Neural progenitor cell (in vitro differentiated cells): ENCODE measurements at regions not wholly inside any gene's neighbourhood (a gene's known extent, or its start where the extent isn't known, plus 50 kb on each side); places are given as distances from the start of the nearest gene placed in this dataset.

Experiments used
- DNase-seq: peaks from one replicate; pipeline ENCODE4 v3.0.0-alpha.2; 2016; ENCODE audit warnings: low spot score
- H2AFZ ChIP-seq: fragments of 200-600 bp; sonication (generic); replicated peaks from 2 replicates; pipeline ENCODE4 v1.6.1; 2016; ENCODE audit warnings: antibody characterized with exemption
- H3F3A ChIP-seq: fragments of 200-600 bp; sonication (generic); 2 replicates; pipeline ENCODE4 v1.6.1; 2016; ENCODE audit warnings: antibody characterized with exemption, low read depth
- H3K27ac ChIP-seq: fragments of 200-600 bp; sonication (generic); 2 replicates; pipeline ENCODE4 v1.5.1; 2016; ENCODE audit warnings: mild to moderate bottlenecking
- H3K27me3 ChIP-seq: fragments of 200-600 bp; sonication (generic); 2 replicates; pipeline ENCODE4 v1.6.1; 2016; ENCODE audit warnings: mild to moderate bottlenecking, moderate library complexity
- H3K36me3 ChIP-seq: fragments of 200-600 bp; sonication (generic); 2 replicates; pipeline ENCODE4 v1.5.1; 2016
- H3K4me1 ChIP-seq: fragments of 200-600 bp; sonication (generic); 2 replicates; pipeline ENCODE4 v1.6.1; 2016; ENCODE audit warnings: mixed run types
- H3K4me2 ChIP-seq: fragments of 200-600 bp; sonication (generic); 2 replicates; pipeline ENCODE4 v1.6.1; 2016
- H3K4me3 ChIP-seq: fragments of 200-600 bp; sonication (generic); 2 replicates; pipeline ENCODE4 v1.5.1; 2016
- H3K79me2 ChIP-seq: fragments of 200-600 bp; sonication (generic); 2 replicates; pipeline ENCODE4 v1.6.1; 2016; ENCODE audit warnings: low read depth
- H3K9ac ChIP-seq: fragments of 200-600 bp; sonication (generic); 2 replicates; pipeline ENCODE4 v1.6.1; 2016
- H3K9me3 ChIP-seq: fragments of 200-600 bp; sonication (generic); 2 replicates; pipeline ENCODE4 v1.5.1; 2016; ENCODE audit warnings: low read depth
- H4K20me1 ChIP-seq: fragments of 200-600 bp; sonication (generic); 2 replicates; pipeline ENCODE4 v1.6.1; 2016; ENCODE audit warnings: low read depth
- H3K27ac Mint-ChIP-seq: 3 replicates; pipeline ENCODE4 v1.8.0; 2021; ENCODE audit warnings: mixed read lengths
- H3K27me3 Mint-ChIP-seq: 2 replicates; pipeline ENCODE4 v1.8.0; 2022; ENCODE audit warnings: low read depth, mild to moderate bottlenecking, inconsistent platforms, moderate library complexity, mixed read lengths; ENCODE audit not compliant: insufficient read depth
- H3K36me3 Mint-ChIP-seq: 3 replicates; pipeline ENCODE4 v1.8.0; 2021; ENCODE audit warnings: mixed read lengths
- H3K4me1 Mint-ChIP-seq: 3 replicates; pipeline ENCODE4 v1.8.0; 2021; ENCODE audit warnings: mixed read lengths
- H3K4me3 Mint-ChIP-seq: 3 replicates; pipeline ENCODE4 v1.8.0; 2021; ENCODE audit warnings: mild to moderate bottlenecking, moderate library complexity, mixed read lengths
- H3K9me3 Mint-ChIP-seq: 3 replicates; pipeline ENCODE4 v1.8.0; 2020; ENCODE audit warnings: mixed read lengths
- CTCF ChIP-seq: fragments of 200-600 bp; sonication (generic); IDR thresholded peaks from 2 replicates; pipeline ENCODE4 v1.5.1; 2017; ENCODE audit warnings: antibody characterized with exemption, mild to moderate bottlenecking
- EZH2 ChIP-seq: fragments of 200-600 bp; sonication (generic); IDR thresholded peaks from 2 replicates; pipeline ENCODE4 v1.6.1; 2017; ENCODE audit warnings: antibody characterized with exemption, mild to moderate bottlenecking, moderate library complexity
- EZH2phosphoT487 ChIP-seq: fragments of 200-600 bp; sonication (generic); IDR thresholded peaks from 2 replicates; pipeline ENCODE4 v1.6.1; 2017; ENCODE audit warnings: antibody characterized with exemption

GRCh38 chr21:39064325-39065012 is 118.8 kb downstream of the PSMG1 start:
- no peak overlapping the region for H3K4me3 ChIP-seq

GRCh38 chr21:39063517-39063916 is 119.7 kb downstream of the PSMG1 start:
- H3K79me2 ChIP-seq = no peaks in the 10 kb centered on the region
- Mint-ChIP-seq H3K4me1 (peaks cover 7% of the 10 kb centered on the region), H3K9me3 (peaks cover 15% of the 10 kb centered on the region), H3K36me3 (peaks cover 2% of the 10 kb centered on the region), H3K27ac (no peak overlapping the region), H3K27me3 (peaks cover 5% of the 10 kb centered on the region), H3K4me3 (no peak overlapping the region)
- H3K9me3 ChIP-seq = peaks cover 5% of the 10 kb centered on the region
- no peak overlapping the region for H3K9ac ChIP-seq
- TF ChIP-seq EZH2phosphoT487 = no peak
- no peak for TF ChIP-seq EZH2
- no peak for TF ChIP-seq CTCF
- H3K4me3 ChIP-seq = no peak overlapping the region
- no peak overlapping the region for H3K4me2 ChIP-seq
- no peak for DNase-seq
- no peaks in the 10 kb centered on the region for H3K27me3 ChIP-seq
- no peak overlapping the region for H3K27ac ChIP-seq
- no peaks in the 10 kb centered on the region for H3K4me1 ChIP-seq
- no peaks in the 10 kb centered on the region for H3K36me3 ChIP-seq
- no peaks in the 10 kb centered on the region for H4K20me1 ChIP-seq
- H3F3A ChIP-seq = no peaks in the 10 kb centered on the region
- no peak overlapping the region for H2AFZ ChIP-seq

More at GRCh38 chr21:39064325-39065012, 118.8 kb downstream of the PSMG1 start:
- Mint-ChIP-seq H3K27ac (no peak overlapping the region), H3K4me1 (peaks cover 7% of the 10 kb centered on the region), H3K9me3 (peaks cover 23% of the 10 kb centered on the region), H3K36me3 (peaks cover 2% of the 10 kb centered on the region), H3K27me3 (peaks cover 5% of the 10 kb centered on the region), H3K4me3 (no peak overlapping the region)
- Histone ChIP-seq H3K27me3 (no peaks in the 10 kb centered on the region), H3K79me2 (no peaks in the 10 kb centered on the region), H3K9ac (no peak overlapping the region), H3K9me3 (peaks cover 5% of the 10 kb centered on the region), H3K4me2 (no peak overlapping the region), H3K4me1 (no peaks in the 10 kb centered on the region), H3K27ac (no peak overlapping the region), H4K20me1 (no peaks in the 10 kb centered on the region), H3K36me3 (no peaks in the 10 kb centered on the region), H3F3A (no peaks in the 10 kb centered on the region), H2AFZ (no peak overlapping the region)
- no peak for TF ChIP-seq EZH2
- no peak for TF ChIP-seq EZH2phosphoT487
- TF ChIP-seq CTCF = no peak
- DNase-seq = no peak

GRCh38 chr21:39062196-39062595 is 121.1 kb downstream of the PSMG1 start:
- H2AFZ ChIP-seq = no peak overlapping the region

More at GRCh38 chr21:39062196-39062595, 121.1 kb downstream of the PSMG1 start:
- Mint-ChIP-seq H3K36me3 (peaks cover 2% of the 10 kb centered on the region), H3K27me3 (peaks cover 5% of the 10 kb centered on the region), H3K4me1 (peaks cover 7% of the 10 kb centered on the region), H3K4me3 (no peak overlapping the region), H3K27ac (no peak overlapping the region), H3K9me3 (peaks cover 13% of the 10 kb centered on the region)
- H4K20me1 ChIP-seq = no peaks in the 10 kb centered on the region
- H3K36me3 ChIP-seq = no peaks in the 10 kb centered on the region
- H3F3A ChIP-seq = no peaks in the 10 kb centered on the region
- no peak overlapping the region for H3K27ac ChIP-seq
- H3K27me3 ChIP-seq = no peaks in the 10 kb centered on the region
- peaks cover 5% of the 10 kb centered on the region for H3K9me3 ChIP-seq
- no peak for DNase-seq
- H3K4me3 ChIP-seq = no peak overlapping the region
- H3K9ac ChIP-seq = no peak overlapping the region
- H3K4me1 ChIP-seq = no peaks in the 10 kb centered on the region
- no peak overlapping the region for H3K4me2 ChIP-seq
- no peaks in the 10 kb centered on the region for H3K79me2 ChIP-seq
- TF ChIP-seq CTCF = no peak
